Glutamatergic neuron (in vitro differentiated cells): ENCODE measurements at regions not wholly inside any gene's neighbourhood (a gene's known extent, or its start where the extent isn't known, plus 50 kb on each side); places are given as distances from the start of the nearest gene placed in this dataset.

Experiments used
- DNase-seq: peaks from one replicate; pipeline ENCODE4 v3.0.0; 2022
- H3K27ac Mint-ChIP-seq: one replicate; pipeline ENCODE4 v1.8.0; 2020; ENCODE audit warnings: mild to moderate bottlenecking, mixed read lengths, inconsistent platforms; ENCODE audit not compliant: unreplicated experiment
- H3K27me3 Mint-ChIP-seq: one replicate; pipeline ENCODE4 v1.8.0; 2020; ENCODE audit warnings: mild to moderate bottlenecking, moderate library complexity, mixed read lengths, inconsistent platforms; ENCODE audit not compliant: unreplicated experiment
- H3K36me3 Mint-ChIP-seq: one replicate; pipeline ENCODE4 v1.8.0; 2020; ENCODE audit warnings: mild to moderate bottlenecking, mixed read lengths, inconsistent platforms; ENCODE audit not compliant: unreplicated experiment
- H3K4me1 Mint-ChIP-seq: one replicate; pipeline ENCODE4 v1.8.0; 2020; ENCODE audit warnings: mild to moderate bottlenecking, low read depth, mixed read lengths, inconsistent platforms; ENCODE audit not compliant: unreplicated experiment
- H3K4me3 Mint-ChIP-seq: one replicate; pipeline ENCODE4 v1.8.0; 2020; ENCODE audit warnings: mild to moderate bottlenecking, mixed read lengths, inconsistent platforms; ENCODE audit not compliant: unreplicated experiment
- H3K9me3 Mint-ChIP-seq: one replicate; pipeline ENCODE4 v1.8.0; 2020; ENCODE audit warnings: mild to moderate bottlenecking, moderate library complexity, mixed read lengths, inconsistent platforms; ENCODE audit not compliant: unreplicated experiment
- TF ChIP-seq, protein P1 (sequence below): fragments of 200-600 bp; sonication (generic); IDR thresholded peaks from one replicate; pipeline ENCODE4 v1.5.0; 2021; ENCODE audit not compliant: partially characterized antibody, unreplicated experiment

DNA sequence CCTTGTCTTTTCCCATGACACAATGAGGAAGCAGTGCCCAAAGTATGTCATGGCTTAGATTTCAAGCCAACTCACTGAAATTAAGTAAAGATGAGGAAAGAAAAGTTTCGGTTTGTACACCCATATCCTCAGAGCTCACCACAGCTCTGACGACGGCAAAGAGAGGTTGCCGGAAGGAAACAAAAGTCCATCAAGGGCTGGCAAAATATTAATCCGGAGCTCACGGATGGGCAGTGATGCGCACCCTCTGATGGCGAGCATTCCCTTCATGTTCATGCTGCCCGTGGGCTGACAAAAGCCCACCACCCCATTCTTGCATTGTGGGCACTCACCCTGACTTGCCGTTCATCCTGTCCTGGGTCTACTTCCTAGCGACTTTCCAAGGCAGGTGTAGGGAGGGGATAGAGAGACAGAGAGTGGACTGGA lies 103.1 kb downstream of the SOX9 start:
- no peaks in the 10 kb centered on the region for H3K36me3 Mint-ChIP-seq
- H3K9me3 Mint-ChIP-seq, result no peaks in the 10 kb centered on the region
- peaks cover 10% of the 10 kb centered on the region for H3K4me1 Mint-ChIP-seq
- H3K27ac Mint-ChIP-seq, result no peak overlapping the region
- no peak overlapping the region for H3K4me3 Mint-ChIP-seq
- DNase-seq, result no peak
- peaks cover 8% of the 10 kb centered on the region for H3K27me3 Mint-ChIP-seq
- TF ChIP-seq, protein P1, sequence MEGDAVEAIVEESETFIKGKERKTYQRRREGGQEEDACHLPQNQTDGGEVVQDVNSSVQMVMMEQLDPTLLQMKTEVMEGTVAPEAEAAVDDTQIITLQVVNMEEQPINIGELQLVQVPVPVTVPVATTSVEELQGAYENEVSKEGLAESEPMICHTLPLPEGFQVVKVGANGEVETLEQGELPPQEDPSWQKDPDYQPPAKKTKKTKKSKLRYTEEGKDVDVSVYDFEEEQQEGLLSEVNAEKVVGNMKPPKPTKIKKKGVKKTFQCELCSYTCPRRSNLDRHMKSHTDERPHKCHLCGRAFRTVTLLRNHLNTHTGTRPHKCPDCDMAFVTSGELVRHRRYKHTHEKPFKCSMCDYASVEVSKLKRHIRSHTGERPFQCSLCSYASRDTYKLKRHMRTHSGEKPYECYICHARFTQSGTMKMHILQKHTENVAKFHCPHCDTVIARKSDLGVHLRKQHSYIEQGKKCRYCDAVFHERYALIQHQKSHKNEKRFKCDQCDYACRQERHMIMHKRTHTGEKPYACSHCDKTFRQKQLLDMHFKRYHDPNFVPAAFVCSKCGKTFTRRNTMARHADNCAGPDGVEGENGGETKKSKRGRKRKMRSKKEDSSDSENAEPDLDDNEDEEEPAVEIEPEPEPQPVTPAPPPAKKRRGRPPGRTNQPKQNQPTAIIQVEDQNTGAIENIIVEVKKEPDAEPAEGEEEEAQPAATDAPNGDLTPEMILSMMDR, result no peak

DNA sequence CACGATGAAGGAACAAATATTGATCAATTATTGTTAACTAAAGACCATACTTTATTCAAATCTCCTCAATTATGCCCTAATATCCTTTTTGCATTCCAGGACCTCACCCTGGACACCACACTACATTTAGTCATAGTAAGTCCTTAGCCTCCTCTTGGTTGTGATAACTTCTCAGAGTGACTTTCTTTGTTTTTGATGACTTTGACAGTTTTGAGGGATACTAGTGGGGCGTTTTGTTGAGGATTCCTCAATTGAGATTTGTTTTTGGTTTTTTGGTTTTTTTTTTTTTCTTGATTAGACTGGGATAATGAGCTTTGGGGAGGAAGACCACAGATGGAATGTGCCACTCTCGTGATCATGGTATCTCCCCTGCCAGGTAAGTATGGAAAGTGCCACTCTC lies 105.5 kb downstream of the SOX9 start:
- H3K9me3 Mint-ChIP-seq, result no peaks in the 10 kb centered on the region
- TF ChIP-seq, protein P1, result no peak
- peaks cover 3% of the 10 kb centered on the region for H3K27me3 Mint-ChIP-seq
- H3K4me3 Mint-ChIP-seq, result no peak overlapping the region
- no peak for DNase-seq
- H3K27ac Mint-ChIP-seq, result no peak overlapping the region
- H3K4me1 Mint-ChIP-seq, result no peaks in the 10 kb centered on the region
- no peaks in the 10 kb centered on the region for H3K36me3 Mint-ChIP-seq

DNA sequence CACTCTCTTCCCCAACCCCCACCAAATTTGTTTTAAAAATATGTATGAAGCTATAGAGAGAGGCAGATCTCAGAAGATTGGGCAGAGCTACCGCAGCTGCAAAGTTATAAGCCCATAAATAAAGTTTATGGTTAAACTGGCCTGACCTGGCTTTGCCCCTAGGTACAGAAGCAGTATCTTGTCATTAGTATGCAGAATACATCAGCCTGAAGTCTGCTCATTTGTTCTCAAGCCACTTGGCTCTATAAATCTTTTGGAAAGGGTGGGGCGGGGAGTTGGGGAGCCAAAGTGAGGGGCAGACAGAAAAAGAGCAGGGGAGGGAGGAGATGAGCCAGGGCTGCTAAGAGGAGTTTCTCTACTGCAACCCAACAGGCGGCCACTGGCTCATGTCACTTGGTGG lies 113.2 kb downstream of the SOX9 start:
- H3K27ac Mint-ChIP-seq, result no peak overlapping the region
- peaks cover 3% of the 10 kb centered on the region for H3K27me3 Mint-ChIP-seq
- no peak overlapping the region for H3K4me3 Mint-ChIP-seq
- no peak for DNase-seq
- peaks cover 4% of the 10 kb centered on the region for H3K4me1 Mint-ChIP-seq
- TF ChIP-seq, protein P1, result no peak
- no peaks in the 10 kb centered on the region for H3K9me3 Mint-ChIP-seq
- peaks cover 6% of the 10 kb centered on the region for H3K36me3 Mint-ChIP-seq

DNA sequence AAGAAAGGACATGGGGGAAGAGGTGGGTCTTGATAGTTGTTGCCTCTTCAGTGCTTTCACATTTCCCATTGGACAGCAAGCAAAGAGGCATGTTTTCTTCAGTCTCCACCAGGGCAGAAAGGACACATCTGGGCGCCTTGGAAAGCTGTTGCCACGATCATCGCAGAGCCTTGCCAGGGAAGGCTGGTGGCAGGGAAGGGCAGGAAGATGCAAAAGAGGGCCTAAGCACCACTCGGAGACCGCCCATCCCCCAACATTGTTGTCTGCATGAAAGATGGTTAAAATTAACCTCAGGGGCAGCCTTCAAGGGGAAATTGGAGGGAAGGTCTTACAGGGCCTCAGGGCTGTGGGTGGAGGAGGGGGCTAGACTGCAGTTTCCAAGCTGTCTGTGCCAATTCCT lies 114.2 kb downstream of the SOX9 start:
- Mint-ChIP-seq H3K4me3 (no peak overlapping the region), H3K4me1 (peaks cover 4% of the 10 kb centered on the region), H3K9me3 (no peaks in the 10 kb centered on the region), H3K27ac (no peak overlapping the region), H3K36me3 (peaks cover 10% of the 10 kb centered on the region), H3K27me3 (peaks cover 4% of the 10 kb centered on the region)
- TF ChIP-seq, protein P1, result no peak
- no peak for DNase-seq

DNA sequence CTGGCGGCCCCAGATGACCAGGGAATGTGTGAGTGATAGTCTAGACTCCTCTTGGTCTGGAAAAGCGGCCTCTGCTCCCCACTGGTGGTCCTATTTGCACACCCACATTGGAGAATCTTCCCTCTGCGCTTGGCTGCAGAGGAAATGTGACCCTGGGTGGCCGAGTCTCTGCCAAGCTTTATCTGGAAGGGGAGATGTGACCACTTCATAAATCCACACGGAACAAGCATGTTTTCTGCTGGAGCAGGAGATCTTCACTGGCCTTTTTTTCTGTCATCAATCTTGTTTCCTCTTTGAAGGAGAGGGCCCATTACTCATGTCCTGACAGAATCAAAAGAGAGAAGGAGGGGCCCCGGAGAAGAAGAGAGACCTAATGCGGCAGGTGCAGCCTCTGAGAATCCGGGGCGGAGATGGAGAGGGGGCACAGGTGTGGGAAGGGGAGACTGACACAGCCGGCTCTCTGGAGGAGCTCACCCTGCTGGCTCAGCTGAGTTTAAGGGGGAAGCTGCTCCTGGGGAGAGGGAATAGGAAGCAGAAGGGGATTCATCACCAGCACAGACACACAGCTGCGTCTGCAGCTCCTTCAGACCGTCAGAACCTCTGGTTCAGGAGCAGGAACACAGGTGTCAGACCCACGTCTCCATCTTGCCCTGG lies 116.3 kb downstream of the SOX9 start:
- TF ChIP-seq, protein P1, result no peak
- Mint-ChIP-seq H3K9me3 (no peaks in the 10 kb centered on the region), H3K27ac (no peak overlapping the region), H3K4me1 (no peaks in the 10 kb centered on the region), H3K36me3 (peaks cover 13% of the 10 kb centered on the region), H3K27me3 (peaks cover 4% of the 10 kb centered on the region), H3K4me3 (no peak overlapping the region)
- no peak for DNase-seq
